NT2/D1 (cell line): ENCODE measurements at regions not wholly inside any gene's neighbourhood (a gene's known extent, or its start where the extent isn't known, plus 50 kb on each side); places are given as distances from the start of the nearest gene placed in this dataset.

Experiments used
- SUZ12 ChIP-seq: IDR thresholded peaks from 2 replicates; pipeline ENCODE4 v1.6.1; 2011; ENCODE audit not compliant: insufficient read length, insufficient read depth; ENCODE audit errors: extremely low read depth
- YY1 ChIP-seq: IDR thresholded peaks from 2 replicates; pipeline ENCODE4 v1.6.1; 2011; ENCODE audit not compliant: insufficient read length, insufficient read depth
- ZNF274 ChIP-seq: IDR thresholded peaks from 2 replicates; pipeline ENCODE4 v1.6.1; 2011; ENCODE audit warnings: mild to moderate bottlenecking, low read depth, low read length

DNA sequence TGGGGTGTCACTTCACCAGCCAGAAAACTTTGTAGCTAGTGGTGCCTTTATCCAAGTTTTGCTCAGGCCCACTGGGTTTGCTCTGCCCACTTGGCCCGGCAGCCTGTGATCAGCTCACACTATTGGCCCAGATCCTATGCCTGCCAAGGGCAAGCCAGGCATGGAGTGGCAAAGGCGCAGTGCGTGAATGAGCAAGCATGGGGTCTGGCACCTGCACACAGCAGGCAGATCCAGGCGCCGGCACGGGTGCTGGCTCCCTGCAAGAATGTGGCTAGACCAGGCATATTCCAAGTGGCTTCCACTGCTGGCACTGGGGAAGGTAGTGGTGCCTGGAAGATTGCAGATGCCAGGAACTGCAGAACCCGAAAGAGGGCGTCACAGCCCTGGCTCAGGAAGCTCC is 346.9 kb downstream of the LMBRD1 start:
- TF ChIP-seq SUZ12 (no peak), ZNF274 (no peak), YY1 (no peak)
